Jurkat, Clone E6-1 (cell line): ENCODE measurements at regions not wholly inside any gene's neighbourhood (a gene's known extent, or its start where the extent isn't known, plus 50 kb on each side); places are given as distances from the start of the nearest gene placed in this dataset.
"Not testable (repeated sequence)": the region's sequence is repeated elsewhere in the genome, so short reads cannot be mapped to it uniquely, and the experiment has no call there.

Experiments
- DNase-seq: peaks from one replicate; pipeline ENCODE4 v3.0.0-alpha.2; 2011; ENCODE audit warnings: low read depth, low spot score
- H3K4me3 ChIP-seq: 2 replicates; pipeline ENCODE4 v1.5.1; 2011; ENCODE audit warnings: mild to moderate bottlenecking, low read length, control low read depth, moderate library complexity

DNA sequence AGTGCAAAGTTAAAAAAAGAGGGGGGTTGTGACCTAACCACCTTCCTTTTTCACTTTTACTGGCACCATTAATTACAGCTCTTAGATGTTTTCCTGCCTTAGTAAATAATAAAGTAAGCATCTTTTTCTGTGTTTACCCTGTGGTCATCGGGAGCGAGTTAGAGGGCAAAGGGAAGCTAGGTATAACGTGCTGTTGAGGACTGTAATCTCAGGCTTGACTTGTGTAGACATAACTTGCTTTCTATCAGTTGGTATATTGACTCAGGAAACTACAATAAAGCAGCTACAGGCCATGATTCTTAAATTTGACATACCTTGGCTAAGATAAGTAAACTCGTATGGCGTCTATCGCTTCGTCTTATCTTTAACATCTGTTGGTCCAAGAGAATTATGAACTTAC lies 509.8 kb upstream of the CHD1 start:
- H3K4me3 ChIP-seq, result no peak overlapping the region
- DNase-seq, result no peak

DNA sequence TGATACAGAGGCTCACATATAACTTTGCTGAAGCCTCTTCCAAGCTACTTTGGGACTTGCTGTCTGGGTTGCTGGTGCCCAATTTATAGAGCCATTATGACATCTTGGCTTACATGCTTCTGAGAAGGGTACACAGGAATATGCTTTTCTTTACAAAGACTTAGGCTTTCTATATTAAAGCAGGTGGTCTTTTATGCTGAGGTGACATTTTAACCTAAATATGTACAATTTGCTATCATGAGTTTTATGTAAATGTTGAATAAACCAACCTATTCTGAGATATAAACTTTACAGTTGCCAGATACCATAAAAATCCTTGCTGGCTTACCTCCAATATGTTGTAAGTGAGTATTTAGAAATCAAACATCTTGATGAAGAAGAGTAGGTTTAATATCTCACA lies 509.2 kb upstream of the CHD1 start:
- H3K4me3 ChIP-seq, result no peak overlapping the region
- no peak for DNase-seq

DNA sequence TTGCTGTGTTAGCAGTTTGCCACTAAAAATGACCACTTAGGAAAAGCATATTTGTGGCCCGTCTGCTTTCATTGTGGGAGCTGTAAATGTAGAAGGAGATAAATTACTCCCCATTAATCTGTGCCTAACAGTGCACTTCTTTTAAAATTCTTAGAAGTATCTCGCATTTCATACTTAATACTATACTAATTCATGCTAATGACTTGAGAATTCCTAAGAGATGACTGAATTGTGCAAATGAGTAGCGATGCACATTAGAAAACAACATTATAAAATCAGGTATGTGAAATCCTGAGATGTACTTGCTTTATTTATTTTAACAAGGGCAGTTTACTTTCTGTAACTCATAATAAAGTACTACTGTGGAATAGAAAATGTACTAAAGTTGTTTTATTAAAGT lies 494.6 kb upstream of the CHD1 start:
- not testable (repeated sequence) for DNase-seq, H3K4me3 ChIP-seq

DNA sequence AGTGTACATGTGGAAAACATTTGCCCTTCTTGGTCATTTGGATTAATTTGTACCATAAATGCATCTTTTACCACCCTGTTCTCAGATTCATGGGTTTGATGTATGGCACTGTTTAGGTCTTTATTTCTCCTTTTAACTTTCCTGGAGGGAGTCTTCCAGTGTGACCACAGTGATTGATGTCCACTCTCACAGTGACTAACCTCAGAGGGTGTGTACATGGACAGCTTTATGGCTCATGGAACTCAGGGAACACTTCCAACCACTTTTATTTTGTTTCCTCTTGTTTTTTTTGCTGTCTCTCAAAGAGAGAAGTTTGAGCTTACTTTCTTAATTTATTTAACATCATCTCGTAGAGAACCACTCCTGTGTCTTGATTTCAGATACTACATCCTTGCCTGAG lies 489.8 kb upstream of the CHD1 start:
- DNase-seq, H3K4me3 ChIP-seq: not testable (repeated sequence)

DNA sequence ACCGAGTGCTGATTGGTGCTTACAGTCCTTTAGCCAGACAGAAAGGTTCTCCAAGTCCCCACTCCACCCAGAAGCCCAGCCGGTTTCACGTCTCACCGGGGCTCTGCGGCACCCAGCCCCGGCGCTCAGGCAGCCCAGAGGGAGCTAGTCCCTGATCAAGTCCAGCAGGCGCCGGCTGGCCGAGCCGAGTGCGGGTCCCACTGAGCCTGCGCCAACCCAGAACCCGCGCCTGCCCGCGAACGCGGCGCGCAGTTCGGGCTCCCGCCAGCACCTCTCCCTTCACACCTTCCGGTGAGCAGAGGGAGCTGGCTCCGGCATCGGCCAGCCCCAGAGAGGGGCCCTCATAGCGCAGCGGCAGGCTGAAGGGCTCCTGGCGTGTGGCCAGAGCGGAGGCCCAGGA lies 481.6 kb upstream of the CHD1 start:
- DNase-seq, H3K4me3 ChIP-seq: not testable (repeated sequence)

DNA sequence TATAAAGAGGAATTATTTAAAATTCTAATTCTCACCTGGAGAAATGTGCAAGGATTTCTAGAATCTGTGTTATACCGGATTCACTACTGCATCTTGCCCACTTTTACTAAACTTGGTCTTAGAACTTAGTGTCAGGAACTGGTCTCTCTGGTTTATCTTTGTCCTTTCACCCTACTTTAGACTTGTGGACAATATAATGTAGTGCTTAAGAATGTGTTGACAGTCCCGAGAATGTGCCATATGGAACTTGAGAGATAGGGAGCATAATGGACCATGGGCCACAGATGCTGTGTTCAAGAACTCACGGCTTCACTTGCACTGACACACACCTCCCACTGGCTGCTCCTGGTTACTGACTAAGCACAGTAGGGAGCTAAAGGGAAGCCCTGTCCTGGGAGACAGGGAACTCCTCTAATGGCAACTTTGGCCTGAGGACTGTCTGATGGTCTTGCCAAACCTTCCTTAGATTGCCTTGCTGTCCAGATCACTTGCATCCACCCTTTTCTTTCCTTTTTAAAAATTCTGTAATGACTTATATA lies 476.0 kb upstream of the CHD1 start:
- not testable (repeated sequence) for DNase-seq, H3K4me3 ChIP-seq

DNA sequence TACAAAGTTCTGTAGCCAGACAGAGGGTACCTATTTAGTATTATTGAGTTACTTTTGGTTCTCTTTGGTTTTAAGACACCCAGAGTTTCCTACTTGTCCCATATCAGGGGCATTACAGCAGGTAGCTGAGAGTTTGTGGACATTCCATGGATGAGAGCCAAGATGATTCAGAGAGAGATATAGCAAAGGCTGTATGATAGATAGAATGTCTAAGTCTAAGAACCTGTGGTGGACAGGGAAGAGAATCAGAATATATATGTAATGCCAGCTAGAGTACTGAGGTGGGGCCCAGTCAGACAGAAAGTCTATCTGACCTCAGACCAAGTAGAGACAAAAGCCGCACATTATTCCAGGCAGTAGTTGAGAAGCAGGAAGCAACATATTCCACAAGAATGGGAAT lies 471.8 kb upstream of the CHD1 start:
- DNase-seq, H3K4me3 ChIP-seq: not testable (repeated sequence)

DNA sequence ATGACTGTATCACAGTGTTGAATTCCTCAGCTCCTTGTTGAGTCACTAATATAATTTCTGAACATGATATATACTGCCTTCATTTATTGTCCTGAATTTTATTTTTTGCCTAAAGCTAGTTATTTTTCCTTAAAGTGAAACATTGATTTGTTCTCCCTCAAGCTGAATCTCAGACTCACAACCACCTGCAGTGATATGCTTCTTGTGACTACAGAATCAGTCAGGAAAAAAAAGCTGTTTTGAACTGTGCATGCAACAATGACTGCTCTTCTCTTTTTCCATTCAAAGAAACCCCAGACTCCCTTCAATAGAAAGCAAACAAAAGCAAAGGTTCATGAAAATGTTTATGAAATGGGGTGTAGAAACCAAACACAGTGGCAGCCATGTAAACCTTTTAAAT lies 470.2 kb upstream of the CHD1 start:
- H3K4me3 ChIP-seq, result no peak overlapping the region
- DNase-seq, result no peak

DNA sequence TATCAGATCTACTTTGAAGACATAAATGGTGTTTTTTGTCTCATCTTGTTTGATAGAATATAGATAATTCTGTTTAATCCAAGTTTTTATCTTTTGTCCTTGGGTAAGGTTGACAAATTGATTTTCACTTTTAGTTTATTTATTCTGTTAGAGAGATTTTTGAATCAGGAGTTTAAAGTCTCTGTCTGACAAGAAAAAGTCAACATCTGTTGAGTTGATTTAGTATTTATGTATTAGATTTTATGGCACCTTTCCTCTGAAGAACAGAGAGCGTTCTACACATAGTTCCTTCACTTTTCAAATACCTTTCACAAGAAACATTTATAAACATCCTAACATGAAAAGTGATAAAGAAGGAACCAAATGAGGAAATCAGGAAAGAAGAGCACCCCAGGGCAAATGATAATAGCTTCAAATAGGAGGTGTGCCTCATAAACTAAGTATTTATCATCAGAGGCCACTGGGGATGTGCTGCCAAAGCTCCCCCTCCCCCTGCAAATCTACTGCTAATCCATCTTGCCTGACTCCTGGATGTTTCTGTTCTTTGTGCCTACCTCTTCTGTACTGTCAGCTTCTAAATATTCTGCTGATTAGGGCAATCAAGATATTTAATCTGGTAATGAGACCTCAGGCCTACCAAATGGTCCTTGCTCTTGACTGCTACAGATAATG lies 457.7 kb upstream of the CHD1 start:
- H3K4me3 ChIP-seq, result no peak overlapping the region
- no peak for DNase-seq

DNA sequence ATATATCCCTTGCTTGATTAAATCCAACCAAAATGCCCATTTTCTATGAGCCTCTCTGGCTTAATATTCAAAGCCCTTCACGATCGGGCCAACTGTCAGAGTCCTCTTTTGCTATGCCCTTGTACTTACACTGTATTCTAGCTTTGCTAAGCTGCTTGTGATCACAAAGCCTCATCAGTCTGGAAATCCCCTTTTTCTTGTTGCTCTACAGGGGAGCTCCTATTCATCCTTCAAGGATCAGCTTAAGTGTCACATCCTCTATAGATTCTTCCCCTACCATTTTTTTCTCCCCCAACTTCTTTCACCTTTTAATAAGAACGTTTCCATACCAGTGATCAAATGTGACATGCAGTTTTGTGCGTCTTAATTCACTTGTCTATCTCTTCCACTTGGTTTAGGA lies 450.4 kb upstream of the CHD1 start:
- no peak overlapping the region for H3K4me3 ChIP-seq
- DNase-seq, result no peak

DNA sequence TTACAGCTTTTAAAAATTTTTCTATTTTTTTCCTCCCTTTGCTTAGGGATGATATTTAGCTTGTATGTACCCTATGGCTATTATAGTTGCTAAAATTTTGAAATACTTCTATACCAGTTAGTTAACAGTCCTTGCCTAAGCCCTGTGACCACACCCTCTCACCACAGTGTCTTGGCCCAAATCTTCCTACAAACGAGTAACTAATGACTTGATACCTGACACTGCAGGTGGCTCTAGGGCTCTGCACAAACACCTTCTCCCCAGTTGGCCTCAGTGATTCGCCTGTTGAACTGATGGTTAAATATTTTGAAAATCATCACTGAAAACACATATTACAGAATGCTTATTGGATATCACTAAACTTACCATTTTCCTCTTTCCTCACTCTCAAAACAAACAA lies 449.6 kb upstream of the CHD1 start:
- no peak for DNase-seq
- no peak overlapping the region for H3K4me3 ChIP-seq

DNA sequence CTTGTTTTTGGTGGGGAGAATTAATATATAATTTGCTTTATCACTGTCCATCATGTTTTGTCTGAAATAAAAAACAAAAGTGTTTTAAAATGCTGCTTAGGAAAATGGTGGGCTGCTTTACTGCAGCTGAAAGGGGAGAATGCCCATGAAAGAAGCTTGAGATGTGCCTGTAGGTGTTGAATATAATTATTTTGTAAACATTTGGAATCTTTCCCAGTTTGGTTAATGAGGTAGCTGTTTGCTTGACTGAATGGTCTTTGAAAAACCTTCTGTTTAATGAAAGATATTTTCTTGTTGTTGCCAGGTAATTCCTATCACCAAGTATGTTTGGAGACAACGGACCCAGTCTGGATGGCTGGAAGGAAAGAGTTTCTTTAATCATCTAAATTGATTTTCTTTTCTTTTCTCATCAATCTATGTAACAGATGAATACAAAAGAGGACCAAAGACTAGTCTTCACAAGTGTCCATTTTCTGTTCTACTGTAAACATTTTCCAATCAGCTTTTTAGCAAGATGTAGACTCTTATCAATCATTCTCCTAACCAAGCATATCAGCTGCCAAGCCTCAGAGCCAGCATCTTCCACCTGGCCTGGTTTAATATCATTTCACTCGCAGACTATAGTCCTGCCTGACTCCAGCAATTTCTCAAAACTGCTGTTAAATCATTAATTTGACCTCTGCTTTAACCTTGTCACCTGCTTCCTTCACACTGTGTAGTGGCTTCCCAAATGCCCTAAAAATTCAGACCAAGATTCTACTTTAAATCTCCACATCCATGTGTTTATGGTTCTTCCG lies 441.2 kb upstream of the CHD1 start:
- H3K4me3 ChIP-seq, result no peak overlapping the region
- no peak for DNase-seq

DNA sequence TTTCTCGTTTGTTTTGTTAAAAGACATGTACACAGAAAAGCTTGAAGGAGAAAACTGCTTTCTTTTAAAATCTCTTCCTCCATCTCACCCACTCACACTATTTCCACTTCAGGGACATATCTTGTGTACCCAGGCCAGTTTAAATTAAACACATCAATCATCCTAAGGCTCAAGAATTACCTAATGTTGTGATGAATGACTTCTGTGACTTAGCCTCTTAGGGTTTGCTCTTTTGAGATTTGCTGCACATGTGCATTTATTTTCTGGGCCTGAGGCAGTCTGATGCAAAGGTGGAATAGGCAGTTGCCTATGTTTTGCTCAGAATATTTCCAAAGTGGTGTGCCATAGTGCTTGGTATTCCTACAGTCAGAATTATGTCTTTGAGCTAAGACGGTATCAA lies 439.9 kb upstream of the CHD1 start:
- H3K4me3 ChIP-seq, result no peak overlapping the region
- no peak for DNase-seq

DNA sequence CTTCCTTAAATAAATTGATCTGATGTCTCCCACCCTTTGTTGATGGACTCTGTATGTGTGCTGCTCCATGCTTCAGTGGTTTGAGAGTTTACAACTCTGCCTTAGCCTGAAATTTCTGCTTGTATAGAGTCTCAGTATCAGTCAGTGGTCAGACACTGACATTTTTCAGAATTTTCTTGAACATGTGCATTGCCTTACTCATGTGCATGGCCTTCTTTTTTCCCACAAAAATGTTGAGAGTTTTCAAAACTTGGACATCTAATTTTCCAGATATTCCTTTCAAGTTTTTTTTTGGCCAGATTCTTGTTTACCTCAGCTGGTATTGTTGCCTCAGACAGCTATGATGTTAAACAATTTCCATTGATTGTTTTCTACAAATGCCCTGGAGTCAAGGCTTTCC lies 427.1 kb upstream of the CHD1 start:
- H3K4me3 ChIP-seq, result no peak overlapping the region
- DNase-seq, result no peak

DNA sequence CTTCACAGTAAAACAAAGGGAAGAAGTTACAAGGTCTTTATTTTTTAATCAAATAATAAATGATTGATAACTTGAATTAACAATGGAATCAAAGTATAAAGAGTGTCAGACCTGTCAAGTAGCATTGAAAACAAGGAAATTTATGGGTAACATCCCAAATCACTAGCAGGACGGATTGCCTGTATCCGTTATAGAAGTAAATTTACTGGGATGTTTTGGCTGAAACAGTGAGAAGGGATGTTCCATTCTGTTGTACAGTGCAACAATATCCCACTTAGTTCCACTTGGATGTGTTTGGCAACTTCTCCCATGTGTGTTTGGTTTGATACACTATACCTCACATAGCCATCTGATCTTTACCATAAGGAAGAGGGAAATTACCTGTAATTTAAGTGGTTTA lies 421.0 kb upstream of the CHD1 start:
- DNase-seq, result no peak
- no peak overlapping the region for H3K4me3 ChIP-seq

DNA sequence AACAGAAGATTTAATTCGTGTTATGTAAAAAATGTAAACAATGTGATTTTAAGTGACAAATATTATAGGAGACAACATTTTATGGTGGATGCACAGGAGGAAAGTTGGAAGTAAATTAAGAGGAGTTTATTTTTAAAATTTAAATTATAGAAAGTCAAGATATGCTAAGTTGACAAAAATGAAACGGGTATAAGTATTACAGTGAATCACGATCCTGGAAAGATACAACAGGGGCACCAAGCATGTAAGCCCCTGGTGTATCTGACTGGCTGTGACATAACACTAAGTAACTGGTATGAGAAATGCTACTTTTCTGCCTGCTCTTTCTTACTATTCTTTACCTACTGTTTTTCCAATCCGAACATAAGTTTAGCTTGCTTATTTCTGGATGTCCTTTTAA lies 419.8 kb upstream of the CHD1 start:
- no peak for DNase-seq
- H3K4me3 ChIP-seq, result no peak overlapping the region

DNA sequence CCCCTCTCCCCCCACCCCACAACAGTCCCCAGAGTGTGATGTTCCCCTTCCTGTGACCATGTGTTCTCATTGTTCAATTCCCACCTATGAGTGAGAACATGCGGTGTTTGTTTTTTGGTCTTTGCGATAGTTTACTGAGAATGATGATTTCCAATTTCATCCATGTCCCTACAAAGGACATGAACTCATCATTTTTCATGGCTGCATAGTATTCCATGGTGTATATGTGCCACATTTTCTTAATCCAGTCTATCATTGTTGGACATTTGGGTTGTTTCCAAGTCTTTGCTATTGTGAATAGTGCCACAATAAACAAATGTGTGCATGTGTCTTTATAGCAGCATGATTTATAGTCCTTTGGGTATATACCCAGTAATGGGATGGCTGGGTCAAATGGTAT lies 411.0 kb upstream of the CHD1 start:
- not testable (repeated sequence) for H3K4me3 ChIP-seq

DNA sequence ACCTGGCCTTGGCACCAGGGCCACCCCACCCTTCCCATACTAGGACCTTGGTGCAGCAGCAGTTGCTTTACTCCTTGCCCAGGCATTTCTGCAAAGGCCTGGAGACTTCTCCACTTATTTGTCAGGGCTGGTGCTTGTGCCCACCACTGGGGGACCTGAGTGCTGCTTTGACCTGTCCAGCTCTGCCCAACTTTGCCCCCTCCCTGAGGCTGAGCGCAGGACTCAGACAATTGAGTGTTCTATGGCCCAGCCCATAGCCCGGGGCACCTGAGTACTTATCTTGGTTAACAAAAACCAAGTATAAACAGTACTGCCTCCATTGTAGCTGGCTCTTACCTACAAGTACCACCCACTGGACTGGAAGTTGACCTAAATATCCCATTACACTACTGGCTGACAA lies 406.1 kb upstream of the CHD1 start:
- no peak overlapping the region for H3K4me3 ChIP-seq
- DNase-seq, result no peak

More for the DNA sequence above, 411.0 kb upstream of the CHD1 start:
- DNase-seq, result not testable (repeated sequence)

DNA sequence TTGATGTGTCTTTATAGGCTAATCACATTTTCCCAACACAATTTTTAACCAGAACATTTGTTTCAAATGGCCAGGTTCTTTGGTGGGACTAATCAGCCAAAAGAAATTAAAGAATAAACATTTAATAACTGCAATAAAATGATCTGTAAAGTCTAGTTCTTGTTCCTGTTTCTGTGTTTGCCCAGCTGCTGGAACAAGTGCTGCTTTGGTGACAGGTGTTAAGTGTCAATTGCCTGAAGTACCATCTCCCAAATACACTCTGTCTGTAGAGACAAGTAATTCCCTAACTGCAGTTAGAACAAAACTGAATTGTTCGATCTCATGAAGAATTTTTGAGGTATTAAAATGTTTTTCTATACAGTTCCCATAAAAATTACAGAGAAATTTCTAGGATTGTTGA lies 402.3 kb upstream of the CHD1 start:
- H3K4me3 ChIP-seq, result no peak overlapping the region
- DNase-seq, result no peak

DNA sequence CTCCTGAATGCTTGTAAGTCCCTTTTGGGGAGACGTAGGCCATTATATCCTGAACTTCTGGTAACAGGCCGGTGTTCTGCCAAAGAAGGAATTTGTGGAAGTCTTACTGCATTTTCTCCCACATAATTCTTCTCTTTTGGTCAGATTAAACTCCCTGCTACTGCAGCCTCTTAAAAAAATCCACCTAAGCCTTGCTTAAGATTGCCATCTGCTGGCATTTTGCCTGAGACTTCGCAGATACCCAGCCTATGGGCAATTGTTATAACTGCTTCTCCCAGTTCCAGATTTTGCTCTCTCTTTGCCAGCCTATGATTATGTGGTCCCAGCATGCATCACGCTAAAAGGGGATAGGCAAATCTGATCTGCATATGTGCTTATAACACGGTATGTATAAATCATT lies 391.6 kb upstream of the CHD1 start:
- H3K4me3 ChIP-seq, result no peak overlapping the region
- no peak for DNase-seq

DNA sequence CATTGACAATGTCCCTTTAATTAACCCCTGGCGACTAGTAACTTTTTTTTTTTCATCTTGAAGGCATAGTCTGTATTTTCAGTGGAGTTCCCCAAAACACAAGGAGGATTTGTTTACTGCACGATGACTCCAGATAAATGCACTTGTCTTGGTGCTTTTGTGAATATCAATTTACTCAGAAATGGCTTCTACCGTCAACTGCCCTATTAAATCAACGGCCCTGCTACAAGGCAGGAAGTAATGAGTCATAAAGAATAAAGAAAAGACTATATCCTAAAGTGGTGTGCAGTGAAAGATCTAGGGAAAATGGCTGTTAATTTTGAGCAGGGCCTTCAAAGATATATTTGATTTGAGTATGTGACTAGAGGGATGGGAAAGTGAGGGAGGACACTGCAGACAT lies 388.3 kb upstream of the CHD1 start:
- H3K4me3 ChIP-seq, result no peak overlapping the region
- DNase-seq, result no peak
